ELF-1 (cell line): ENCODE measurements at regions not wholly inside any gene's neighbourhood (a gene's known extent, or its start where the extent isn't known, plus 50 kb on each side); places are given as distances from the start of the nearest gene placed in this dataset.

Experiments used
- DNase-seq: peaks from one replicate; pipeline ENCODE4 v3.0.0-alpha.2; 2016; ENCODE audit warnings: low read depth, low spot score

- DNase-seq, result no peak
Measured at GRCh38 chr4:85260064-85260463, 214.9 kb upstream of the ARHGAP24 start.

- DNase-seq, result no peak
Measured at GRCh38 chr4:85265234-85265633, 209.7 kb upstream of the ARHGAP24 start.

- DNase-seq, result no peak
Measured at GRCh38 chr4:85268188-85268587, 206.8 kb upstream of the ARHGAP24 start.

GRCh38 chr4:85268961-85269360 is 206.0 kb upstream of the ARHGAP24 start:
- DNase-seq, result no peak

- DNase-seq, result no peak
Measured at GRCh38 chr4:85274955-85275354, 200.0 kb upstream of the ARHGAP24 start.

GRCh38 chr4:85280963-85281362 is 194.0 kb upstream of the ARHGAP24 start:
- no peak for DNase-seq

- DNase-seq, result no peak
Measured at GRCh38 chr4:85291226-85291625, 183.7 kb upstream of the ARHGAP24 start.

GRCh38 chr4:85298037-85298436 is 176.9 kb upstream of the ARHGAP24 start:
- no peak for DNase-seq

GRCh38 chr4:85302193-85302736 is 172.7 kb upstream of the ARHGAP24 start:
- DNase-seq, result peak; percentile 9

- DNase-seq, result no peak
Measured at GRCh38 chr4:85302756-85303155, 172.2 kb upstream of the ARHGAP24 start.

GRCh38 chr4:85318415-85318814 is 156.5 kb upstream of the ARHGAP24 start:
- DNase-seq, result no peak

- DNase-seq, result no peak
Measured at GRCh38 chr4:85358831-85359230, 116.1 kb upstream of the ARHGAP24 start.

- no peak for DNase-seq
Measured at GRCh38 chr4:85362550-85362949, 112.4 kb upstream of the ARHGAP24 start.

- no peak for DNase-seq
Measured at GRCh38 chr4:85367815-85368214, 107.1 kb upstream of the ARHGAP24 start.

GRCh38 chr4:85368240-85368639 is 106.7 kb upstream of the ARHGAP24 start:
- no peak for DNase-seq

- DNase-seq, result no peak
Measured at GRCh38 chr4:85368932-85369331, 106.0 kb upstream of the ARHGAP24 start.

- no peak for DNase-seq
Measured at GRCh38 chr4:85369703-85370380, 105.1 kb upstream of the ARHGAP24 start.

- peak; percentile 69 for DNase-seq
Measured at GRCh38 chr4:85370400-85371032, 104.4 kb upstream of the ARHGAP24 start.

GRCh38 chr4:85372966-85373365 is 102.0 kb upstream of the ARHGAP24 start:
- DNase-seq, result no peak

- DNase-seq, result no peak
Measured at GRCh38 chr4:85376285-85376684, 98.7 kb upstream of the ARHGAP24 start.

GRCh38 chr4:85381968-85382367 is 93.0 kb upstream of the ARHGAP24 start:
- DNase-seq, result no peak

GRCh38 chr4:85391071-85391470 is 83.9 kb upstream of the ARHGAP24 start:
- no peak for DNase-seq
